IMR-90 (cell line): ENCODE measurements at regions not wholly inside any gene's neighbourhood (a gene's known extent, or its start where the extent isn't known, plus 50 kb on each side); places are given as distances from the start of the nearest gene placed in this dataset.

Experiments used
- ATAC-seq: fragments of 200-7000 bp; cut with Tn5 transposase; 2 replicates; pipeline ENCODE4 v1.9.1; 2020; ENCODE audit warnings: low read depth, mild to moderate bottlenecking, moderate library complexity
- BruUV-seq: library from RNA; stranded (reverse); fragments of 400-500 nt; replicated peaks from 2 replicates; lab custom pipeline; 2021; lab: Mats Ljungman, UMichigan
- CTCF ChIA-PET: fragments of 300-600 bp; formaldehyde crosslinking; extraction: SDS; loops from one replicate; lab custom pipeline; 2021; ENCODE audit warnings: antibody characterized with exemption; lab: Yijun Ruan, JAX
- POLR2A ChIA-PET: fragments of 300-600 bp; sonication (Branson Sonifier 250); formaldehyde crosslinking; loops from one replicate; lab custom pipeline; 2022; ENCODE audit warnings: antibody characterized with exemption; ENCODE audit not compliant: unreplicated experiment; lab: Charles Lee
- DNase-seq: peaks from one replicate; pipeline ENCODE4 v3.0.0; 2013
- H2AFZ ChIP-seq: replicated peaks from 2 replicates; pipeline ENCODE3; 2013; ENCODE audit warnings: low read length, mild to moderate bottlenecking; ENCODE audit not compliant: poor library complexity
- H2AK5ac ChIP-seq: 2 replicates; pipeline ENCODE4 v1.6.1; 2013; ENCODE audit warnings: low read depth, low read length, inconsistent platforms
- H2AK9ac ChIP-seq: replicated peaks from 2 replicates; pipeline ENCODE3; 2013; ENCODE audit warnings: mild to moderate bottlenecking, low read depth, low read length, moderate library complexity; ENCODE audit not compliant: poor library complexity
- H2BK120ac ChIP-seq: 2 replicates; pipeline ENCODE4 v1.6.1; 2013; ENCODE audit warnings: low read depth, low read length, inconsistent platforms
- H2BK15ac ChIP-seq: 3 replicates; pipeline ENCODE4 v1.6.1; 2013; ENCODE audit warnings: low read depth, low read length, inconsistent platforms
- H2BK20ac ChIP-seq: 2 replicates; pipeline ENCODE4 v1.6.1; 2013; ENCODE audit warnings: low read depth, mild to moderate bottlenecking, inconsistent platforms, low read length, moderate library complexity
- H2BK5ac ChIP-seq: 2 replicates; pipeline ENCODE4 v1.6.1; 2013; ENCODE audit warnings: mild to moderate bottlenecking, low read depth, low read length, inconsistent platforms; ENCODE audit not compliant: poor library complexity, severe bottlenecking
- H3K14ac ChIP-seq: replicated peaks from 2 replicates; pipeline ENCODE4 v1.6.1; 2013; ENCODE audit warnings: low read depth, low read length, inconsistent platforms
- H3K18ac ChIP-seq: 2 replicates; pipeline ENCODE4 v1.6.1; 2013; ENCODE audit warnings: low read depth, low read length, control low read depth
- H3K23ac ChIP-seq: 2 replicates; pipeline ENCODE4 v1.6.1; 2013; ENCODE audit warnings: low read depth, low read length, inconsistent platforms
- H3K27ac ChIP-seq: 2 replicates; pipeline ENCODE4 v1.5.1; 2013; ENCODE audit warnings: mild to moderate bottlenecking, control low read depth, low read length; ENCODE audit not compliant: insufficient read depth
- H3K27me3 ChIP-seq: 2 replicates; pipeline ENCODE4 v1.6.1; 2013; ENCODE audit warnings: low read length; ENCODE audit not compliant: control insufficient read depth, insufficient read depth
- H3K36me3 ChIP-seq: 2 replicates; pipeline ENCODE4 v1.6.1; 2013; ENCODE audit warnings: low read length, mixed read lengths; ENCODE audit not compliant: control insufficient read depth, insufficient read depth
- H3K4ac ChIP-seq: 2 replicates; pipeline ENCODE4 v1.6.1; 2013; ENCODE audit warnings: low read depth, low read length, inconsistent platforms
- H3K4me1 ChIP-seq: 2 replicates; pipeline ENCODE4 v1.6.1; 2013; ENCODE audit warnings: low read length, mixed read lengths; ENCODE audit not compliant: control insufficient read depth, insufficient read depth
- H3K4me2 ChIP-seq: 2 replicates; pipeline ENCODE4 v1.6.1; 2013; ENCODE audit warnings: low read depth, mild to moderate bottlenecking, control low read depth, low read length, moderate library complexity
- H3K4me3 ChIP-seq: 2 replicates; pipeline ENCODE4 v1.5.1; 2013; ENCODE audit warnings: low read depth, mild to moderate bottlenecking, control low read depth, low read length, moderate library complexity; ENCODE audit not compliant: insufficient read depth
- H3K56ac ChIP-seq: 2 replicates; pipeline ENCODE4 v1.6.1; 2013; ENCODE audit warnings: low read length, inconsistent platforms; ENCODE audit not compliant: insufficient read depth; ENCODE audit errors: extremely low read depth
- H3K79me1 ChIP-seq, 2 experiments: 2 replicates each; pipeline ENCODE4 v1.6.1; 2013; ENCODE audit warnings: low read length in 2 of 2, inconsistent platforms in 1 of 2, low read depth in 1 of 2
- H3K9ac ChIP-seq: 2 replicates; pipeline ENCODE4 v1.6.1; 2013; ENCODE audit warnings: low read depth, low read length, control low read depth
- H3K9me1 ChIP-seq: 2 replicates; pipeline ENCODE4 v1.6.1; 2013; ENCODE audit warnings: low read length, inconsistent platforms; ENCODE audit not compliant: insufficient read depth
- H3K9me3 ChIP-seq: 2 replicates; pipeline ENCODE4 v1.6.1; 2013; ENCODE audit warnings: low read length; ENCODE audit not compliant: control insufficient read depth, insufficient read depth
- H4K20me1 ChIP-seq: 2 replicates; pipeline ENCODE4 v1.6.1; 2013; ENCODE audit warnings: low read length, inconsistent platforms; ENCODE audit not compliant: insufficient read depth
- H4K5ac ChIP-seq: 2 replicates; pipeline ENCODE4 v1.6.1; 2013; ENCODE audit warnings: mild to moderate bottlenecking, low read depth, low read length, control low read depth
- H4K8ac ChIP-seq, 2 experiments: 2 replicates each; pipeline ENCODE4 v1.6.1; 2013; ENCODE audit warnings: low read depth in 2 of 2, low read length in 2 of 2, control low read depth in 1 of 2, inconsistent platforms in 1 of 2
- H4K91ac ChIP-seq: 2 replicates; pipeline ENCODE4 v1.6.1; 2013; ENCODE audit warnings: low read depth, low read length, inconsistent platforms; ENCODE audit not compliant: insufficient read depth
- CTCF ChIP-seq: conservative IDR thresholded peaks from 2 replicates; pipeline ENCODE4 v1.5.1; 2012; ENCODE audit warnings: mild to moderate bottlenecking, low read depth, low read length, improper control_type of control experiment
- WGBS, 2 experiments: methylation state at CpG; one replicate each; pipeline versions ENCODE4 v1.1.5 to v1.1.7; 2013; ENCODE audit warnings: missing lambda C conversion rate in 2 of 2; ENCODE audit not compliant: insufficient read length in 1 of 2; ENCODE audit errors: extremely low coverage in 2 of 2; 5-methylcytosine and 5-hydroxymethylcytosine counted together
- dilution Hi-C: fragments of 300-500 bp; cut with HindIII; formaldehyde crosslinking; loops from one replicate; pipeline ENCODE4 v1.14.3; 2018; ENCODE audit warnings: low sequenced_read_pairs; ENCODE audit not compliant: unreplicated experiment
- in situ Hi-C: fragments of 300-500 bp; cut with MboI; formaldehyde crosslinking; loops from 3 replicates; pipeline ENCODE4 v1.14.3; 2019; ENCODE audit warnings: low sequenced_read_pairs, inconsistent platforms, mixed read lengths
- intact Hi-C: fragments of 100-400 bp; cut with micrococcal nuclease; formaldehyde crosslinking; loops from 2 replicates; pipeline ENCODE4 v1.10.0; 2022

- no peaks in the 10 kb centered on the region for H3K36me3 ChIP-seq
- no peak overlapping the region for H3K18ac ChIP-seq
- no peak overlapping the region for H2BK5ac ChIP-seq
- no peak overlapping the region for H2BK15ac ChIP-seq
- H3K56ac ChIP-seq: no peak overlapping the region
- peaks cover 5% of the 10 kb centered on the region for H3K4me1 ChIP-seq
- H3K9ac ChIP-seq: no peak overlapping the region
- H3K27me3 ChIP-seq: no peaks in the 10 kb centered on the region
- ChIA-PET CTCF (no interaction called here), POLR2A (no interaction called here)
- no peaks in the 10 kb centered on the region for H3K9me3 ChIP-seq
- H3K4ac ChIP-seq: no peak overlapping the region
- H3K14ac ChIP-seq: no peak overlapping the region
- dilution Hi-C loops: no loop called here
- no peak overlapping the region for H2BK120ac ChIP-seq
- no peak overlapping the region for H2AK9ac ChIP-seq
- no peak overlapping the region for H2AK5ac ChIP-seq
- BruUV-seq: no TSS peak
- no peak overlapping the region for H3K4me3 ChIP-seq
- WGBS, 2 experiments: no CpG with 5 or more reads among the region's 1 CpG
- intact Hi-C loops: no loop called here
- H2AFZ ChIP-seq: no peak overlapping the region
- no peak for ATAC-seq
- no peak overlapping the region for H4K5ac ChIP-seq
- no peak for DNase-seq
- peaks cover 5% of the 10 kb centered on the region; the same call in 1 of the 2 replicates for H3K9me1 ChIP-seq
- H4K8ac ChIP-seq: no peak overlapping the region
- H3K79me1 ChIP-seq: no peaks in the 10 kb centered on the region
- H4K20me1 ChIP-seq: no peaks in the 10 kb centered on the region
- no peak for TF ChIP-seq CTCF
- in situ Hi-C loops: no loop called here
- no peak overlapping the region for H3K23ac ChIP-seq
- H3K4me2 ChIP-seq: no peak overlapping the region
- H3K27ac ChIP-seq: no peak overlapping the region
- no peak overlapping the region for H4K91ac ChIP-seq
- no peak overlapping the region for H2BK20ac ChIP-seq
These were observed 84.9 kb upstream of the TBL1XR1 start for GRCh38 chr3:177282119-177282655.
